Nephron (organoid): ENCODE measurements at regions not wholly inside any gene's neighbourhood (a gene's known extent, or its start where the extent isn't known, plus 50 kb on each side); places are given as distances from the start of the nearest gene placed in this dataset.

Source experiments
- H3K27ac Mint-ChIP-seq, 3 experiments: 2 replicates each; pipeline ENCODE4 v1.8.0; 2020; ENCODE audit warnings: mixed read lengths in 3 of 3, mild to moderate bottlenecking in 2 of 3, moderate library complexity in 1 of 3
- H3K27me3 Mint-ChIP-seq: 2 replicates; pipeline ENCODE4 v1.8.0; 2021; ENCODE audit warnings: low read depth, mild to moderate bottlenecking, moderate library complexity, mixed read lengths
- H3K36me3 Mint-ChIP-seq: 2 replicates; pipeline ENCODE4 v1.8.0; 2020; ENCODE audit warnings: low read depth, mixed read lengths
- H3K4me1 Mint-ChIP-seq: 2 replicates; pipeline ENCODE4 v1.8.0; 2020; ENCODE audit warnings: mixed read lengths
- H3K4me3 Mint-ChIP-seq, 3 experiments: 2 replicates each; pipeline ENCODE4 v1.8.0; 2020; ENCODE audit warnings: mild to moderate bottlenecking in 3 of 3, mixed read lengths in 3 of 3, moderate library complexity in 2 of 3
- H3K9me3 Mint-ChIP-seq: 2 replicates; pipeline ENCODE4 v1.8.0; 2020; ENCODE audit warnings: mixed read lengths
- CTCF ChIP-seq, 3 experiments: fragments of 200-600 bp; sonication (generic); IDR thresholded peaks; one replicate each; pipeline ENCODE4 v1.5.0; 2021; ENCODE audit warnings: antibody characterized with exemption in 3 of 3; ENCODE audit not compliant: unreplicated experiment in 3 of 3

GRCh38 chr10:109115179-109115578 lies 808.1 kb downstream of the XPNPEP1 start:
- no peaks in the 10 kb centered on the region for H3K27me3 Mint-ChIP-seq
- no peak overlapping the region for H3K27ac Mint-ChIP-seq
- H3K4me1 Mint-ChIP-seq, result no peaks in the 10 kb centered on the region
- H3K36me3 Mint-ChIP-seq, result no peaks in the 10 kb centered on the region
- no peak for TF ChIP-seq CTCF (IDR thresholded peaks at IDR 0.05; ENCODE audit: unreplicated experiment in 3 of 3)
- peaks cover 17% of the 10 kb centered on the region for H3K9me3 Mint-ChIP-seq
- H3K4me3 Mint-ChIP-seq, result no peak overlapping the region

- H3K9me3 Mint-ChIP-seq, result peaks cover 13% of the 10 kb centered on the region
- H3K4me3 Mint-ChIP-seq, result no peak overlapping the region
- H3K27me3 Mint-ChIP-seq, result no peaks in the 10 kb centered on the region
- no peaks in the 10 kb centered on the region for H3K4me1 Mint-ChIP-seq
- no peak overlapping the region for H3K27ac Mint-ChIP-seq
- no peaks in the 10 kb centered on the region for H3K36me3 Mint-ChIP-seq
- TF ChIP-seq CTCF (IDR thresholded peaks at IDR 0.05; ENCODE audit: unreplicated experiment in 3 of 3), result no peak
These were observed 808.7 kb downstream of the XPNPEP1 start for GRCh38 chr10:109114579-109114978.

- H3K36me3 Mint-ChIP-seq, result no peaks in the 10 kb centered on the region
- H3K27me3 Mint-ChIP-seq, result no peaks in the 10 kb centered on the region
- H3K4me3 Mint-ChIP-seq, result no peak overlapping the region
- no peak for TF ChIP-seq CTCF (IDR thresholded peaks at IDR 0.05; ENCODE audit: unreplicated experiment in 3 of 3)
- H3K27ac Mint-ChIP-seq, result no peak overlapping the region
- no peaks in the 10 kb centered on the region for H3K4me1 Mint-ChIP-seq
- H3K9me3 Mint-ChIP-seq, result no peaks in the 10 kb centered on the region
These were observed 816.7 kb downstream of the XPNPEP1 start for GRCh38 chr10:109106604-109107003.

- H3K36me3 Mint-ChIP-seq, result no peaks in the 10 kb centered on the region
- no peaks in the 10 kb centered on the region for H3K4me1 Mint-ChIP-seq
- H3K27me3 Mint-ChIP-seq, result no peaks in the 10 kb centered on the region
- TF ChIP-seq CTCF (IDR thresholded peaks at IDR 0.05; ENCODE audit: unreplicated experiment in 3 of 3), result no peak
- no peaks in the 10 kb centered on the region for H3K9me3 Mint-ChIP-seq
- no peak overlapping the region for H3K27ac Mint-ChIP-seq
- H3K4me3 Mint-ChIP-seq, result no peak overlapping the region
These were observed 817.6 kb downstream of the XPNPEP1 start for GRCh38 chr10:109105725-109106124.

GRCh38 chr10:109104806-109105205 lies 818.5 kb downstream of the XPNPEP1 start:
- Mint-ChIP-seq H3K9me3 (no peaks in the 10 kb centered on the region), H3K27ac (no peak overlapping the region), H3K27me3 (no peaks in the 10 kb centered on the region), H3K4me1 (no peaks in the 10 kb centered on the region), H3K36me3 (no peaks in the 10 kb centered on the region), H3K4me3 (no peak overlapping the region)
- TF ChIP-seq CTCF (IDR thresholded peaks at IDR 0.05; ENCODE audit: unreplicated experiment in 3 of 3), result no peak

GRCh38 chr10:109103278-109103677 lies 820.0 kb downstream of the XPNPEP1 start:
- Mint-ChIP-seq H3K4me1 (no peaks in the 10 kb centered on the region), H3K36me3 (no peaks in the 10 kb centered on the region), H3K27ac (no peak overlapping the region), H3K9me3 (no peaks in the 10 kb centered on the region), H3K27me3 (no peaks in the 10 kb centered on the region), H3K4me3 (no peak overlapping the region)
- TF ChIP-seq CTCF (IDR thresholded peaks at IDR 0.05; ENCODE audit: unreplicated experiment in 3 of 3), result no peak
